Left ventricle myocardium inferior (tissue), 1 donor: ENCODE measurements at regions not wholly inside any gene's neighbourhood (a gene's known extent, or its start where the extent isn't known, plus 50 kb on each side); places are given as distances from the start of the nearest gene placed in this dataset.
A peak's percentile ranks its signal among the peaks of the same experiment; 100 is the strongest.

Experiments used
- DNase-seq: peaks from one replicate; pipeline ENCODE4 v3.0.0-alpha.2; 2020
- H3K27ac ChIP-seq: fragments of 200-600 bp; replicated peaks from 2 replicates; pipeline ENCODE4 v1.8.0; 2021
- H3K27me3 ChIP-seq: fragments of 200-600 bp; 2 replicates; pipeline ENCODE4 v1.8.0; 2021; ENCODE audit warnings: low read depth
- H3K36me3 ChIP-seq: fragments of 200-600 bp; 2 replicates; pipeline ENCODE4 v1.8.0; 2021
- H3K4me1 ChIP-seq: fragments of 200-600 bp; 2 replicates; pipeline ENCODE4 v1.8.0; 2021
- H3K4me3 ChIP-seq: fragments of 200-600 bp; 2 replicates; pipeline ENCODE4 v1.8.0; 2021; ENCODE audit warnings: mild to moderate bottlenecking, moderate library complexity
- H3K9me3 ChIP-seq: fragments of 200-600 bp; replicated peaks from 2 replicates; pipeline ENCODE4 v1.8.0; 2021
- CTCF ChIP-seq: fragments of 200-600 bp; IDR thresholded peaks from 2 replicates; pipeline ENCODE4 v1.8.0; 2021; ENCODE audit warnings: antibody characterized with exemption, mild to moderate bottlenecking, borderline replicate concordance
- intact Hi-C: fragments of 100-400 bp; cut with micrococcal nuclease; formaldehyde crosslinking; loops from one replicate; pipeline ENCODE4 v1.11.0; 2022
- donor health status: DM: no; HTN: yes; CAD: no; lungs with severe emphysema.

GRCh38 chr10:52639652-52640051, 132.9 kb downstream of the MBL2 start:
- no peak for TF ChIP-seq CTCF
- H3K36me3 ChIP-seq, result no peaks in the 10 kb centered on the region
- peaks cover 6% of the 10 kb centered on the region for H3K9me3 ChIP-seq
- intact Hi-C loops, result no loop called here
- peaks cover 2% of the 10 kb centered on the region for H3K4me1 ChIP-seq
- peaks cover 7% of the 10 kb centered on the region for H3K27me3 ChIP-seq
- no peak overlapping the region for H3K4me3 ChIP-seq
- no peak overlapping the region for H3K27ac ChIP-seq
- no peak for DNase-seq

- intact Hi-C loops, result no loop called here
- Histone ChIP-seq H3K36me3 (no peaks in the 10 kb centered on the region), H3K4me1 (peaks cover 10% of the 10 kb centered on the region), H3K9me3 (peaks cover under 1% of the 10 kb centered on the region), H3K27ac (no peak overlapping the region), H3K4me3 (no peak overlapping the region), H3K27me3 (peaks cover 7% of the 10 kb centered on the region)
- DNase-seq, result no peak
- no peak for TF ChIP-seq CTCF
These were observed 130.4 kb downstream of the MBL2 start for GRCh38 chr10:52642208-52642607.

GRCh38 chr10:52644373-52645186, 128.0 kb downstream of the MBL2 start:
- H3K9me3 ChIP-seq, result no peaks in the 10 kb centered on the region
- H3K4me1 ChIP-seq, result peaks cover 10% of the 10 kb centered on the region
- TF ChIP-seq CTCF, result peak; percentile 79
- intact Hi-C loops, result loop anchor here (1.0 kb wide), 1 partner anchor 85 kb away; no protein-coding TSS in a partner anchor
- no peak overlapping the region for H3K4me3 ChIP-seq
- DNase-seq, result no peak
- H3K27ac ChIP-seq, result no peak overlapping the region
- peaks cover 7% of the 10 kb centered on the region for H3K27me3 ChIP-seq
- H3K36me3 ChIP-seq, result no peaks in the 10 kb centered on the region

- no peak for DNase-seq
- Histone ChIP-seq H3K27ac (no peak overlapping the region), H3K36me3 (no peaks in the 10 kb centered on the region), H3K4me3 (no peak overlapping the region), H3K27me3 (peaks cover 7% of the 10 kb centered on the region), H3K9me3 (no peaks in the 10 kb centered on the region), H3K4me1 (peaks cover 10% of the 10 kb centered on the region)
- intact Hi-C loops, result no loop called here
- TF ChIP-seq CTCF, result no peak
These were observed 127.3 kb downstream of the MBL2 start for GRCh38 chr10:52645187-52645758.

- Histone ChIP-seq H3K4me3 (no peak overlapping the region), H3K27me3 (no peaks in the 10 kb centered on the region), H3K9me3 (no peaks in the 10 kb centered on the region), H3K27ac (no peak overlapping the region), H3K36me3 (no peaks in the 10 kb centered on the region), H3K4me1 (peaks cover 21% of the 10 kb centered on the region)
- TF ChIP-seq CTCF, result no peak
- intact Hi-C loops, result no loop called here
- no peak for DNase-seq
These were observed 123.1 kb downstream of the MBL2 start for GRCh38 chr10:52649511-52649910.
